Type B pancreatic cell (in vitro differentiated cells): ENCODE measurements at regions not wholly inside any gene's neighbourhood (a gene's known extent, or its start where the extent isn't known, plus 50 kb on each side); places are given as distances from the start of the nearest gene placed in this dataset.

Experiments
- DNase-seq: peaks from one replicate; pipeline ENCODE4 v3.0.0; 2021; ENCODE audit warnings: mixed read lengths; ENCODE audit not compliant: unreplicated experiment; ENCODE audit errors: extremely low spot score
- H3K27ac Mint-ChIP-seq: 2 replicates; pipeline ENCODE4 v1.8.0; 2021; ENCODE audit warnings: mild to moderate bottlenecking, mixed read lengths
- H3K27me3 Mint-ChIP-seq: 2 replicates; pipeline ENCODE4 v1.8.0; 2021; ENCODE audit warnings: mixed read lengths
- H3K36me3 Mint-ChIP-seq: 2 replicates; pipeline ENCODE4 v1.8.0; 2021; ENCODE audit warnings: mixed read lengths
- H3K4me1 Mint-ChIP-seq: one replicate; pipeline ENCODE4 v1.8.0; 2021; ENCODE audit warnings: mixed read lengths; ENCODE audit not compliant: unreplicated experiment
- H3K4me3 Mint-ChIP-seq: 2 replicates; pipeline ENCODE4 v1.8.0; 2021; ENCODE audit warnings: mild to moderate bottlenecking, mixed read lengths
- H3K9me3 Mint-ChIP-seq: 2 replicates; pipeline ENCODE4 v1.8.0; 2021; ENCODE audit warnings: mixed read lengths
- CTCF ChIP-seq: fragments of 200-600 bp; sonication (generic); conservative IDR thresholded peaks from 2 replicates; pipeline ENCODE4 v1.5.0; 2021; ENCODE audit warnings: antibody characterized with exemption, mild to moderate bottlenecking

DNA sequence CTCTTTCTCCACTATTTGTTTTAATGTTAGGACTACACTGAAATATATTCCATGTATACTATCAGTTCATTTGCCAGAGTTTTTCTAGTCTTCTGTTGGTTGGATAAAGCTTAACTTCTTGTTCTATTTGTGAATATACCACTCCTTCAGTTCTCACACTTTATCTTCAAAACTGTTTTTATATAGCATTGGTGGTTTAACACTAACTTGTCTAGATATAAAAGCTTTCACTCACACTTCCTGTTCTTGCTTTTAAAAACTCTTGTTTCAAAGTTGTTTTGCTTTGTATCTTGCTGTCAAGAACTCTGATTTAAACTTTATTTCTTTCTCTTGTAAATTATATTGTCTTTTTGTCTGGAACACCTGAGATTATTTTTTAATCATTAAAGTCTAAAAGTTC lies 226.8 kb upstream of the TENT5A start:
- no peak overlapping the region for H3K27ac Mint-ChIP-seq
- no peaks in the 10 kb centered on the region for H3K4me1 Mint-ChIP-seq

DNA sequence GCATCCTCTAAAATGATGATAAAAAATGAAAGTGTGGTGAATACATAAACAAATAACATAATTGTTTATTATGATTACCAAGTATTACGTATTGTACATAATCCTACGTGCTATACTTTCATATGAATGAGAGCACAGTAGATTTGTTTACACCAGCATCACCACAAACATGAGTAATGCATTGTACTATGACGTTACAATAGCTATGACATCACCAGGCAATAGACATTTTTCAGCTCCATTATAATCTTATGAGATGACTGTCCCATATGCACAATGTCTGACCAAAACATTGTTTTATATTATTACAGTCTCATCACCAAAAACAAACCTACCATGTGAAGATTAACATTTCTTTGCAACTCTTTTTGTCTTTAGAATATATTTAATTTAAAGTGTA lies 225.7 kb upstream of the TENT5A start:
- Mint-ChIP-seq H3K27me3 (no peaks in the 10 kb centered on the region), H3K4me1 (no peaks in the 10 kb centered on the region), H3K4me3 (no peak overlapping the region), H3K27ac (no peak overlapping the region), H3K9me3 (peaks cover 19% of the 10 kb centered on the region), H3K36me3 (no peaks in the 10 kb centered on the region)
- no peak for DNase-seq
- TF ChIP-seq CTCF = no peak

More for the DNA sequence above, 226.8 kb upstream of the TENT5A start:
- no peak for DNase-seq
- no peak for TF ChIP-seq CTCF
- H3K4me3 Mint-ChIP-seq = no peak overlapping the region
- no peaks in the 10 kb centered on the region for H3K27me3 Mint-ChIP-seq
- no peaks in the 10 kb centered on the region for H3K36me3 Mint-ChIP-seq
- peaks cover 19% of the 10 kb centered on the region for H3K9me3 Mint-ChIP-seq

DNA sequence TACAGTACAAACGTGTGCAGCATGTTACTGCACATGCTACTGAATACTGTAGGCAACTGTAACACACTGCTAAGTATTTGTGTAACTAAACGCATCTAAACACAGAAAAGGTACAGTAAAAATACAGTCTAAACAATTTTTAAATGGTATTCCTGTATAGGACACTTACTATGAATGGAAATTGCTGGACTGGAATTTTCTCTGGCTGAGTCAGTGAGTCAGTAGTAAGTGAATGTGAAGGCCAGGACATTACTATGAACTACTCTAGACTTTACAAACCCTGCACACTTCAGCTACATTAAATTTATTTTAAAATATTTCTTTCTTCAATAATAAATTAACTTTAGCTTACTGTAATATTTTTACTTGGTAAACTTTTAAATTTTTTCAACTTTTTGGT lies 225.0 kb upstream of the TENT5A start:
- H3K9me3 Mint-ChIP-seq = peaks cover 25% of the 10 kb centered on the region
- no peak overlapping the region for H3K27ac Mint-ChIP-seq
- no peaks in the 10 kb centered on the region for H3K27me3 Mint-ChIP-seq
- no peaks in the 10 kb centered on the region for H3K4me1 Mint-ChIP-seq
- DNase-seq = no peak
- no peak for TF ChIP-seq CTCF
- H3K36me3 Mint-ChIP-seq = no peaks in the 10 kb centered on the region
- H3K4me3 Mint-ChIP-seq = no peak overlapping the region

- DNase-seq = no peak
- Mint-ChIP-seq H3K27me3 (no peaks in the 10 kb centered on the region), H3K36me3 (no peaks in the 10 kb centered on the region), H3K9me3 (peaks cover 7% of the 10 kb centered on the region), H3K27ac (no peak overlapping the region), H3K4me1 (no peaks in the 10 kb centered on the region), H3K4me3 (no peak overlapping the region)
- no peak for TF ChIP-seq CTCF
Measured at GRCh38 chr6:81969814-81970213, 217.3 kb upstream of the TENT5A start.

DNA sequence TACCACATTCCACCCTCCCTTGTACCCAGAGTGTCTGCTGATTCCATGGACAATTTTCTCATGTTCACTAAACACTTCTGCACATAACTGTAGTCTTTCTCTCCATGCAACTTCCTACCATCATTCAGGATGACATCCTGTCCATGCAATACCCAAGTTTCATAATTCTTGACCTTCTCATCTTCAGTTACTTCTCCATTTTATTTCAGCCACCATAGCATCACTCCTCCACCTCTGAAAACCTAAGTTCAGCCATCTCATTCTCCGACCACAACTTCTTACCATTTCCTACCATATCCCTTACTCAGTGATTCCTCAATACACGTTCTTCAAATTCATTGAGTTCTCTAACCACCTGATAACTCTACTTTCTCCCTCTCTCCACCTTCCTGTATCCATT lies 216.5 kb upstream of the TENT5A start:
- no peaks in the 10 kb centered on the region for H3K4me1 Mint-ChIP-seq
- no peaks in the 10 kb centered on the region for H3K27me3 Mint-ChIP-seq
- TF ChIP-seq CTCF = no peak
- peaks cover 7% of the 10 kb centered on the region for H3K9me3 Mint-ChIP-seq
- no peak overlapping the region for H3K4me3 Mint-ChIP-seq
- no peak overlapping the region for H3K27ac Mint-ChIP-seq
- DNase-seq = no peak
- no peaks in the 10 kb centered on the region for H3K36me3 Mint-ChIP-seq

DNA sequence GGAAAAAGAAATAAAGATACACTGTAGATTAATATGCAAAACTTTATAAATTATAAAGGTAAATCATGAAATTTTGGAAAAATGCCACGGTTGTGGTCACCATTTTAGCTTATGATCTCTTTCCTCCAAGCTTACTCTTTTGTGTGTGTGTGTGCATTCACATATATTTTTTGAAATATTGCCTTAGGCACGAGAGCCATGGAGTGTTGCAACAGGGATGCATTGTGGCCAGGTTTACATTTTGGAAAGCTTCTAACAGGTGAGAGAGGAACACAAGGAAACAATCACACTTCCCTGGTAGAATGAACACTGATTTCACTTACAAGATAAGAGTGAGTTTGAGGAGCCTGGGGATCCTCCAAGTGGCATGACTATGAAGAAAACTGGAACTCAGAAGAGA lies 214.5 kb upstream of the TENT5A start:
- Mint-ChIP-seq H3K4me3 (no peak overlapping the region), H3K9me3 (peaks cover 5% of the 10 kb centered on the region), H3K27ac (no peak overlapping the region), H3K27me3 (no peaks in the 10 kb centered on the region), H3K36me3 (no peaks in the 10 kb centered on the region), H3K4me1 (no peaks in the 10 kb centered on the region)
- TF ChIP-seq CTCF = no peak
- no peak for DNase-seq
